ENCODE measurements at regions not wholly inside any gene's neighbourhood (a gene's known extent, or its start where the extent isn't known, plus 50 kb on each side); places are given as distances from the start of the nearest gene placed in this dataset.

- no peak for DNase-seq
Observed at GRCh38 chr20:50379991-50380696, 130.0 kb upstream of the PTPN1 start.

- DNase-seq = no peak
Observed at GRCh38 chr20:50380697-50381040, 129.5 kb upstream of the PTPN1 start.

DNA sequence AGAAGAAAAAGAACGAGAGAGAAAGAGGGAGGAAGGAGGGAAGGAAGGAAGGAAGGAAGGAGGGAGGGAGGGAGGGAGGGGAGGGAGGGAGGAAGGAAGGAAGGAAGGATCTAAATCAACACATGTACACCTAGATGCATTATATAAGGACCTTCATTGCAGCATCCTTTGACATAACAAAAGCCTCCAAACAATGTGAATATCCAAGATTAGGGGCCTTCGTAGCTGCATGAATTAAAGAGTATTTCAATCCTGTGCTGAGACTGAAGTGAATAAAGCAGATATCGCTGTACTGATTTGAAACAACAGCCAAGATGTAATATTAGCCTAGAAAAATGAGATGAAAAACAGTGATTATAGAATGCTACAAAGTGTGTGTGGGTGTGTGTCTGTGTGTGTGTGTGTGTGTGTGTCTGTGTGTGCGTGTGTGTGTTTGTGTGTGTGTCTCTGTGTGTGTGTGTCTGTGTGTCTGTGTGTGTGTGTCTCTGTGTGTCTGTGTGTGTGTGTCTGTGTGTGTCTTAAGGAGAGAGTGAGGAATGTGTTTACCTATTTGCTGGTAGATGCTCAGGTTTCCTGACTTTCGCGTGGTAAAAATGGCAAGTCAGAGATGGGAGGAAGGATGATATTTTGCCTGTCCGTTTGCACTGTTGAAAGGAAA lies 129.0 kb upstream of the PTPN1 start:
- DNase-seq = no peak

- DNase-seq = no peak
Observed at GRCh38 chr20:50381771-50382593, 128.2 kb upstream of the PTPN1 start.

- no peak for DNase-seq
Observed at GRCh38 chr20:50385733-50386640, 124.2 kb upstream of the PTPN1 start.

GRCh38 chr20:50386641-50386960 lies 123.6 kb upstream of the PTPN1 start:
- DNase-seq = no peak

DNA sequence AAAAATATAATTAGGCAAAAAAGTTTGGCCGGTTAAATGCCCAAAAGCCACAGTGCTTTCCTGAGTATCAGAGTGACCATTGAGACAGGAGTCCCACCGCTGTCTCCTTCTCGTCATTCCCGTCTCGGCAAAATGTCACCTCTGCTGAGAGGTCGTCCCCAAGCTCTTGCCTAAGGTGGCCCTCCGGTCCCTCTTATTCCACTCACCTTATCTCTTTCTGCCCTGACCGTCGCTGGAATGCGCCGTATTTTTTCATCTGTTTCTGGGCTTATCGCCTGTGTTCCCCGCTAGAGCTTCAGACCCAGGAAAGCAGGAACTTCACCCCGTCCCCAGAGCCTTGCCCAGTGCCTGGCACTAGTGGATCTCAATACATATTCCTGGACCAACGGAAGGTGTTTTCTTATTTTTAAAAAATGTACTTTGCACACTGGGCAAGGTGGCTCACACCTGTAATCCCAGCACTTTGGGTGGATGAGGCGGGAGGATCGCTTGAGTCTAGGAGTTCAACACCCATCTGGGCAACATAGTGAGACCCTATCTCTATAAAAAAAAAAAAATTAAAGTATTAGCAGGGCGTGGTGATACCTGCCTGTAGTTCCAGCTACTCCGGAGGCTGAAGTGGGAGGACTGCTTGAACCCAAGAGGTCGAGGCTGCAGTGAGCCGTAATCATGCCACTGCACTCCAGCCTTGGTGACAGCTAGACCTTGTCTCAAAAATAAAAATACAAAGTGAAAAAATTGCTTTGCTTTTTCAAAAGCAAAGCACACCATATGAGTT lies 122.8 kb upstream of the PTPN1 start:
- DNase-seq = no peak

DNA sequence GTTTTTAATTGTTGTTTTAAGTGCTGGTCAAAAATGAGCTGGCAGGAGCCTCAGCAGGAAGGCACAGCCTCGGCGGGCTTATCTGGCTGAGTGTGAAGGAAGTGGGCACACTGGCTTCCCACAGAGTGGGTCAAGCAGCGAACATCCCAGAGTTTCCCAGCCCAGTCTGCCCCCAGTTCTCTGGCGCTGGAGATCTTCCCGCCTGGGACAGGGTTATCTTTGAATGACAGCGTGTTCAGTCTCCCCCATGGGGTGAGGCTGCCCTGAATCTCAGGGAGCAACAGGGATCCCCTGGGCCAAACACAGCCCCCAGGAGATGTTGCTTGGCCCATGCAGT lies 122.2 kb upstream of the PTPN1 start:
- DNase-seq = no peak

GRCh38 chr20:50388733-50389437 lies 121.3 kb upstream of the PTPN1 start:
- DNase-seq = no peak

DNA sequence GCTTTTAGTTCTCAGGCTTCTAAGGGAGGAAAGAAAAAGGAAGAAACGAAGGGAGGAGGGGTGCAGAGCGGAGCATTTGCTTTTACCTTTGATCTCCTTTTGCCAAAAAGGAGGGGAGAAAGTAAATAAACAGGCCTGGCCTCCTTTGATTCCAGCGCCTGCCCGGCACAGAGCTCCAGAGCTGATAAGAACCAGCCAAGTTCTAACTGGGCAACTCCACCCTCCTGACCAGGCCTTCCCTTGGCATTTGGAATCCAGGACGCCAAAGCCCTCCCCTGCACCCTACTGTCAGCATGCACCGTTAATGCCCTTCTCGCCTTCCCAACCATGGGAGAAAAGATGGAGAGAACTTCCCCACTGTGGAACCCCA lies 120.8 kb upstream of the PTPN1 start:
- no peak for DNase-seq

DNA sequence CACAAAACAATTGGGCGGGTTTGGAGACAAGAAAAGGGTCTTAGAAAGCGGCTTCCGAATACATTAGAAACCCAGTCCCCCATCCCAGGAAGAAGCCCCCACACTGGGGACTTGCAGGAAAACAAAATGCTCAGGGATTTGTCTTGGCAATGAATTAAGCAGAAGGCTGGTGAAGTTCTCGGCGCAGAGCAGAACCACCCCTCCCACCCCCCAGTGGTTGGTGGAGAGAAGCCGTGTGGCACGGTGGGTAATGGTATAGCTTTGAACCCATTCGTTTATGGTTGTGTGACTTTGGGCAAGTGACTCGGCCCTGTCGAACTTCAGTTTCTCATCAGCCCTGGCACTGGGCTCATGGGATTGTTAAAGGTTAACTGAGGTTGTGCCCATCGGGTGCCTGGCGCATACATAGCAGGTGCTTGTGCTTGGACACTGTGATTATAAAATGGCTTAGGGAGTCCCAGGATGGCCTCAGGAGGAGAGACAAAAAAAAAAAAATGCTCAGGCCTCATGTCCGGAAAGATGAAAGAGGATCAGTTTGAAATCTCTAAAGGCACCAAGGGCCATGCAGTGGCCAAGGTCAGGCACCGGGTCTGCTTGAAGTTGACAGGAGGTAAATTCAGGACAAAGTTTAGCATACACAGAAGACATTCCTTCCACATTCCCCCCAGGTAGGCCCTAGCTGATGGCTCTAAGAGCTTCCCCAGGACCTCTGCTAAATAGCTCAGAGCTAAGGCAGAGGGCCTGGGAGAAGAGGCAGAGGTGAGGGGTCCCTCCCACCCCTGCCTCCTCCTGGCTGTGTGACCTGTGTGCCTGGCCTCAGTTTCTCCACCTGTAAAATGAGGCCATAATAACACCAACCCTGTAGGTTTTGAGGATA lies 120.1 kb upstream of the PTPN1 start:
- no peak for DNase-seq

GRCh38 chr20:50390685-50391443 lies 119.3 kb upstream of the PTPN1 start:
- no peak for DNase-seq

DNA sequence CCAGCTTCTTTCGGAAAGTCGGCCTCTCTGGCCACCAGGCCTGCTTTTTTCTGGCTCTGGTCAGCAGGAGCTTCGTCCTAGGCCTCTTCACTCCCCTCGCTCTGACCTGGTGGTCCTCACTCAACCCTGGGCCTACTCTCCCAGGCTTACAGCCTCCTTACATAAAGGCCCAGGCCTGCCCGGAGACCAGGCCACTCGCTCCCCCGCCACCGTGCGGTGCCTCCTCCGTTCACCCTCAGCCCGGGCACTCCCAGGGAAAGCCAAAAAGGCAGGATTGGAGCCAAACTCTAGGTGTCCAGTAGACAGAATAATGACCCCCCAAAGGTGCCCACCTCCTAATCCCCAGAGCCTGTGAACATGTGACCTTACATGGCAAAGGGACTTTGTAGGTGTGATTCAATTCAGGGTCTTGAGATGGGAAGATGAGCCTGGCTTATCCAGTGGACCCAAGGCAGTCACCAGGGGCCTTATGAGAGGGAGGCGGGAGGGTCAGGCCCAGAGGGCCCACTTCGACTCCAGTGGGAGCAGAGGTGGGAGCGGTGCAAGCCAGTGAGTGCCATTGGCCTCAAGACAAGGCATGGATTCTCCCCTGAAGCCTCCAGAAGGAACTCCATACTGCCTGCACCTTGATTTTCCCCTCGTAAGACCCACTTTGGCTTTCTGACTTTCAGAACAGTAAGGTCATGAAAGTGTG lies 118.6 kb upstream of the PTPN1 start:
- no peak for DNase-seq

- DNase-seq = no peak
Observed at GRCh38 chr20:50392138-50392866, 117.9 kb upstream of the PTPN1 start.

- no peak for DNase-seq
Observed at GRCh38 chr20:50393242-50393641, 116.9 kb upstream of the PTPN1 start.

DNA sequence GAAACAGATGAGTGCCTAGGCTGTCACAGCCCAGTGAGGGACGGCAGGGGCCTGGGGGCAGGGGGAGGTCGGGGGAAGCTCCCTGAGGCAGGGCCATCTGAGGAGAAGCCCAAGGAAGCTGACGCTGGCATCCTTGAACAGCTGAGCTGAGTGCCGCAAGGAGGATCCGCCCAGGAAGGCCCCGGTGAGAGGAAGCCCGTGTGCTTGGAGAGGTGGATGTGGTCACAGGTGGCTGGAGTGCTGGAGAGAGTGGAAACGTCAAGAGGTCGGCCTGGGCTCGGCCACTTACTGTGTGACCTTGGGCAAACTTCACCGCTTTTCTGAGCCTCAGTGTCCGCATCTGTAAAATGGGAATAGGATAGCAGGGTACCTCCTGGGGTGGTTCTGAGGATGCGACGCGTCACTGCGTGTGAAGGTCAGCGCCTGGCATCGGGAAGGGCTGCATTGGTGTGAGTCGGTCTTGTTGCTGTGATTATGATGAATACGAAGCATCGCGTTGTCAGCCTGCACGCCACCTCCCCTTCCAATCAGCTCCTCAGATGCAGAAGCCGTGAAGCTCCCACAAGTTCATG lies 116.1 kb upstream of the PTPN1 start:
- DNase-seq = no peak

DNA sequence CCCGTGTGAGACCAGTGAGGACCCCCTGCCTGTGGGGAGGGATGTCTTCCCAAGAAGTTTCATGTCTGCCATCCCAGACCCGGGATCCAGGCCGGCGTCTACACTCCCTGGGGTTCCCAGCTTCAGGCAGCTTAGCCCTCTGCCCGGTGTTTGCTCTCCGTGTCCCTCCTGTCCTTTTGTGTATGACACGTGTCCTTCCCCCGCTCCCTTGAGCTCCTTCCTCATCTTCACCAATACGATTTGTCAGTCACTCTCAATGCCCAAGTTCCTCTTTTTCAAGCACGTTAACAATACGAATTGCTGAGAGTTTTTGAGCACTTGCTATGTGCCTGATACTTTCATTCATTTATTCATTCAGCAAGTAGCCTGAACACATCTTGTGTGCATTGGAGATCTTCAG lies 115.6 kb upstream of the PTPN1 start:
- no peak for DNase-seq

GRCh38 chr20:50395251-50395729 lies 114.9 kb upstream of the PTPN1 start:
- DNase-seq = no peak

All from NCI-H774 (cell line).